HEK293 (cell line): ENCODE measurements at regions not wholly inside any gene's neighbourhood (a gene's known extent, or its start where the extent isn't known, plus 50 kb on each side); places are given as distances from the start of the nearest gene placed in this dataset.
"Not testable (repeated sequence)": the region's sequence is repeated elsewhere in the genome, so short reads cannot be mapped to it uniquely, and the experiment has no call there.

Experiments used
- CTCF ChIP-seq: fragments of 450-650 bp; formaldehyde crosslinking; IDR thresholded peaks from 2 replicates; pipeline ENCODE4 v1.5.1; 2016; ENCODE audit warnings: missing biosample characterization, missing genetic modification characterization
- MYNN ChIP-seq: fragments of 450-650 bp; formaldehyde crosslinking; IDR thresholded peaks from 2 replicates; pipeline ENCODE4 v1.5.1; 2016; ENCODE audit warnings: missing biosample characterization, missing genetic modification characterization, borderline replicate concordance
- PRDM10 ChIP-seq: fragments of 450-650 bp; formaldehyde crosslinking; IDR thresholded peaks from 2 replicates; pipeline ENCODE4 v1.5.1; 2016; ENCODE audit warnings: missing biosample characterization, missing genetic modification characterization
- PRDM2 ChIP-seq: fragments of 450-650 bp; formaldehyde crosslinking; IDR thresholded peaks from 2 replicates; pipeline ENCODE4 v1.5.1; 2016; ENCODE audit warnings: missing biosample characterization, missing genetic modification characterization, borderline replicate concordance
- ZBTB11 ChIP-seq: fragments of 450-650 bp; formaldehyde crosslinking; conservative IDR thresholded peaks from 2 replicates; pipeline ENCODE4 v1.5.1; 2016; ENCODE audit warnings: low read depth, missing biosample characterization, missing genetic modification characterization
- ZFP3 ChIP-seq: fragments of 450-650 bp; formaldehyde crosslinking; IDR thresholded peaks from 2 replicates; pipeline ENCODE4 v1.5.1; 2016; ENCODE audit warnings: low read depth, missing biosample characterization, missing genetic modification characterization
- ZNF140 ChIP-seq: fragments of 450-650 bp; formaldehyde crosslinking; IDR thresholded peaks from 2 replicates; pipeline ENCODE4 v1.5.1; 2016; ENCODE audit warnings: missing biosample characterization, missing genetic modification characterization
- ZNF146 ChIP-seq: fragments of 450-650 bp; formaldehyde crosslinking; IDR thresholded peaks from 2 replicates; pipeline ENCODE4 v1.5.1; 2016; ENCODE audit warnings: missing biosample characterization, missing genetic modification characterization
- ZNF280D ChIP-seq: fragments of 450-650 bp; formaldehyde crosslinking; IDR thresholded peaks from 2 replicates; pipeline ENCODE4 v1.5.1; 2016; ENCODE audit warnings: missing biosample characterization, missing genetic modification characterization
- ZNF302 ChIP-seq: fragments of 450-650 bp; formaldehyde crosslinking; IDR thresholded peaks from 2 replicates; pipeline ENCODE4 v1.5.1; 2016; ENCODE audit warnings: missing biosample characterization, missing genetic modification characterization, low read depth
- ZNF449 ChIP-seq: fragments of 450-650 bp; formaldehyde crosslinking; IDR thresholded peaks from 2 replicates; pipeline ENCODE4 v1.5.1; 2017; ENCODE audit warnings: missing biosample characterization, mild to moderate bottlenecking, missing genetic modification characterization, moderate library complexity
- ZNF488 ChIP-seq: fragments of 450-650 bp; formaldehyde crosslinking; IDR thresholded peaks from 2 replicates; pipeline ENCODE4 v1.5.1; 2016; ENCODE audit warnings: missing biosample characterization, missing genetic modification characterization
- ZNF560 ChIP-seq: fragments of 450-650 bp; formaldehyde crosslinking; IDR thresholded peaks from 2 replicates; pipeline ENCODE4 v1.5.1; 2017; ENCODE audit warnings: missing biosample characterization, missing genetic modification characterization, borderline replicate concordance

GRCh38 chr12:105604281-105604680 is 273.8 kb downstream of the C12orf75 start:
- TF ChIP-seq ZFP3 (tag by site-specific recombination); ZNF140; ZNF449 (tag by site-specific recombination); CTCF; ZNF146 (tag by site-specific recombination); ZNF488 (tag by site-specific recombination); PRDM2 (tag by site-specific recombination); PRDM10 (tag by site-specific recombination); MYNN (tag by site-specific recombination); ZNF280D (tag by site-specific recombination); ZNF560 (tag by site-specific recombination); ZBTB11 (tag by site-specific recombination); ZNF302 (tag by site-specific recombination): not testable (repeated sequence)
